ENCODE measurements at regions not wholly inside any gene's neighbourhood (a gene's known extent, or its start where the extent isn't known, plus 50 kb on each side); places are given as distances from the start of the nearest gene placed in this dataset.

DNA sequence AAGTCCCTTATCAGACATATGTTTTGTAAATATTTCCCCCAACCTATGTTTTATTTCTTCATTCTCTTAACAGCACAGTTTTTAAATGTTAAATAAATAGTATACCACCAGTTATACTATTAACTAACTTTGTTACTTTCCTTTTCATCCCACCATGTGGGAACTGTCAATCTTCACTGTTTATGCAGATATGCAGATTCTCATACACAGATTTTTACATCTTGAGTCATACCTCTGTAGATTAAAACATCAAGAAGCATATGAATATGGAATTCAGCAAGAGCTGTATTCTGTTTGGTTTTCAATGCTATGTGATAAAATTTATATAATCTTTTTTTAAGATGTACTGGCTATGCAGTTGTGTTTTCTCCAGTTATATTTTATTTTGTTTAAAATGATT lies 566.3 kb downstream of the LIG4 start:
- no peaks in the 10 kb centered on the region for H3K4me1 ChIP-seq (ENCODE audit: control insufficient read depth in 1 of 2, insufficient read depth in 2 of 2, low read length in 2 of 2)
- no peaks in the 10 kb centered on the region for H3K36me3 ChIP-seq (ENCODE audit: control insufficient read depth in 1 of 2, insufficient read depth in 2 of 2, low read length in 2 of 2)
- ChIA-PET RAD21 (ENCODE audit: low non-redundant PET in 1 of 2, low total read pairs in 2 of 2, uncharacterized antibody in 2 of 2, unreplicated experiment in 2 of 2) (no interaction called here), CTCF (interaction anchor here (1.6 kb wide), 1 partner anchor 13 kb away, joined by 4 read pairs; no protein-coding TSS in a partner anchor), POLR2A (no interaction called here)
- H3K79me2 ChIP-seq (ENCODE audit: insufficient read depth, low read length): no peaks in the 10 kb centered on the region
- no peaks in the 10 kb centered on the region for H3K9me2 ChIP-seq (ENCODE audit: insufficient read depth)
- H3K4me2 ChIP-seq (ENCODE audit: low read length): no peak overlapping the region
- DNase-seq (ENCODE audit: low read depth, low spot score): no peak
- TF ChIP-seq CTCF (IDR thresholded peaks at IDR 0.05 in 2 of 3, conservative IDR thresholded peaks at IDR 0.05 in 1 of 3; ENCODE audit: borderline replicate concordance in 1 of 3, insufficient read depth in 1 of 3, low read depth in 2 of 3, low read length in 2 of 3): no peak
- no peak for TF ChIP-seq TCF7L2 (IDR thresholded peaks at IDR 0.05; ENCODE audit: borderline replicate concordance, extremely low read depth, insufficient read depth, insufficient read length)
- TF ChIP-seq REST (IDR thresholded peaks at IDR 0.05; ENCODE audit: low read depth): no peak
- TF ChIP-seq POLR2AphosphoS5 (IDR thresholded peaks at IDR 0.05; ENCODE audit: low read depth, low read length): no peak
- no peak for TF ChIP-seq POLR2A (IDR thresholded peaks at IDR 0.05; ENCODE audit: borderline replicate concordance, extremely low read depth, insufficient read depth, insufficient read length)
- no peak for TF ChIP-seq JUND (IDR thresholded peaks at IDR 0.05)
- no peak for TF ChIP-seq ATF3 (IDR thresholded peaks at IDR 0.05)
- no peak for TF ChIP-seq RAD21 (IDR thresholded peaks at IDR 0.05; ENCODE audit: low read depth)
- no peak for TF ChIP-seq ZBTB33 (IDR thresholded peaks at IDR 0.05; ENCODE audit: extremely low read depth, insufficient replicate concordance, low read length)
- no peak for TF ChIP-seq CBX3 (IDR thresholded peaks at IDR 0.05; ENCODE audit: low read depth)
- TF ChIP-seq FOSL1 (IDR thresholded peaks at IDR 0.05; ENCODE audit: low read depth): no peak
- no peak for TF ChIP-seq SP1 (IDR thresholded peaks at IDR 0.05; ENCODE audit: low read depth)
- no peak for TF ChIP-seq EZH2phosphoT487 (IDR thresholded peaks at IDR 0.05; ENCODE audit: borderline replicate concordance)
- no peak for TF ChIP-seq YY1 (IDR thresholded peaks at IDR 0.05; ENCODE audit: extremely low read depth, insufficient replicate concordance, low read depth, low read length)
- no peak for TF ChIP-seq EGR1 (IDR thresholded peaks at IDR 0.05; ENCODE audit: low read depth)
- TF ChIP-seq ZFX (IDR thresholded peaks at IDR 0.05): no peak
- TF ChIP-seq SRF (IDR thresholded peaks at IDR 0.05; ENCODE audit: low read depth): no peak
- no peak for TF ChIP-seq CEBPB (IDR thresholded peaks at IDR 0.05; ENCODE audit: low read depth)
- H3K9me3 ChIP-seq (ENCODE audit: control insufficient read depth in 1 of 2, insufficient read depth in 1 of 2, low read depth in 1 of 2, low read length in 2 of 2): peaks cover under 1 to 10% of the 10 kb centered on the region in 2 experiments; a peak in 2 of 4 replicates
- no peaks in the 10 kb centered on the region for H4K20me1 ChIP-seq (ENCODE audit: insufficient read depth)
- no peak for ATAC-seq
- no peak overlapping the region for H3K4me3 ChIP-seq (replicated peaks in 1 of 2; ENCODE audit: low read depth in 1 of 2, low read length in 2 of 2)
- intact Hi-C loops (cut with micrococcal nuclease): no loop called here
- H3K9ac ChIP-seq (ENCODE audit: low read length): no peak overlapping the region
- H3K27me3 ChIP-seq (ENCODE audit: insufficient read depth, low read length): no peaks in the 10 kb centered on the region
- no TSS peak for BruUV-seq (replicated peaks)
- no peak overlapping the region for H2AFZ ChIP-seq (ENCODE audit: low read depth, low read length, poor library complexity, severe bottlenecking)
- no peak overlapping the region for H3K27ac ChIP-seq (ENCODE audit: low read depth, low read length)
